Left renal cortex interstitium (tissue), 4 donors: ENCODE measurements at regions not wholly inside any gene's neighbourhood (a gene's known extent, or its start where the extent isn't known, plus 50 kb on each side); places are given as distances from the start of the nearest gene placed in this dataset.
"Not testable (repeated sequence)": the region's sequence is repeated elsewhere in the genome, so short reads cannot be mapped to it uniquely, and the experiment has no call there.

ENCODE experiments used
- DNase-seq, 4 donors: peaks; one replicate each; pipeline ENCODE4 v3.0.0-alpha.2; 2013; ENCODE audit warnings: low read depth in 4 of 4, low spot score in 2 of 4, missing footprints in 1 of 4

DNA sequence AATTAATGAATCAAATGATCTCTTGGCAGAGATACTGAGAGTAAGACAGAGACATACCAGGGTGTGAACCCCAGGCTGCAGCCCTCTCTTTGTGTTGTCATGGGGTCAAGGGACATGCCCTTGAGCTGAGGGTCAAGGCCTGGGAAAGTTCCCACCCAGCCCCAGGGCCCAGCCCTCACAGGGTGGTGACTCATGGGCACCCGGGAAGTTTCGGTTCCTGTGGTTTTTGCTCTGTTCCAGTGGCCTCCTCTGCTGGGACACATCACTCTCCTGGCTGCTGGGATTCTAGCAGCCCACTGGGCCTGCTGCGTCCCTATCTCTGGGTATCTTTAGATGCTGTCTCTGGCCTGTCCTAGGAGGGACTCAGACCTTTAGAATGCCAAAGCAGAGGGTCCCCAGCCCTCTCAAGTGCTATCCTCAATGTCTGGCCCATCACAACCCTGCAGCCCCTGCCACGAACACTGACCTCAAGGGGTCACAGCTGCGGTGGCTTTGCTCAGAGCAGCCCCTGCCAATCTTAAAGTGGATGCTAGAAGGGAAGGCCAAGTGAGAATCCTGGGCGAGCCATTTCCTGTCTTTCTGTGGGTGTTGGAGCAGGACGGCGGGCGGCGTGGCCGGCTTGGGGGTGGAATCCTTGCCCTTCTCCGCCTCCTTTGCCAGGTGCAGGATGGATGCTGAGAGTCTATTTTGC, 148.4 kb upstream of the TLE3 start:
- no peak for DNase-seq

DNA sequence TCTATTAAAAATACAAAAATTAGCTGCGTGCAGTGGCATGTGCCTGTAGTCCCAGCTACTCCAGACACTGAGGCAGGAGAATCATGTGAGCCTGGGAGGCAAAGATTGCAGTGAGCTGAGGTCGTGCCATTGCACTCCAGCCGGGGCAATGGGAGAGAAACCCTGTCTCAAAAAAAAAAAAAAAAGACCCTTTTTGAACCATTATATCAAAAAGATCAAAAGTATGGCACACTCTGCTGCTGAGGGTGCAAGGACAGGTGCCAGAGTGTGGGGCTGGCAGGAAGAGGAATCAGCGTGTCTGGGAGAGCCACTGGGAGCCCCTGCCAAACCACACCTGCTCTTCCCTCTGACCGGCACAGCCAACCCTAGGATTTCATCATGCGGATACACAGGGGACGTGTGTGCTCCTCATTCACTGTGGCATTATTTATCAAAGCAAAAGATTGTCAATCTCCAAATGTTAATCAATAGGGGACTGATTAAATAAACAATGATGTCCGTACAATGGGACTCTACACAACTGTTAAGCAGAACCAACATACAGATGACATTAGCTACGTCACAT, 147.3 kb upstream of the TLE3 start:
- DNase-seq = no peak

DNA sequence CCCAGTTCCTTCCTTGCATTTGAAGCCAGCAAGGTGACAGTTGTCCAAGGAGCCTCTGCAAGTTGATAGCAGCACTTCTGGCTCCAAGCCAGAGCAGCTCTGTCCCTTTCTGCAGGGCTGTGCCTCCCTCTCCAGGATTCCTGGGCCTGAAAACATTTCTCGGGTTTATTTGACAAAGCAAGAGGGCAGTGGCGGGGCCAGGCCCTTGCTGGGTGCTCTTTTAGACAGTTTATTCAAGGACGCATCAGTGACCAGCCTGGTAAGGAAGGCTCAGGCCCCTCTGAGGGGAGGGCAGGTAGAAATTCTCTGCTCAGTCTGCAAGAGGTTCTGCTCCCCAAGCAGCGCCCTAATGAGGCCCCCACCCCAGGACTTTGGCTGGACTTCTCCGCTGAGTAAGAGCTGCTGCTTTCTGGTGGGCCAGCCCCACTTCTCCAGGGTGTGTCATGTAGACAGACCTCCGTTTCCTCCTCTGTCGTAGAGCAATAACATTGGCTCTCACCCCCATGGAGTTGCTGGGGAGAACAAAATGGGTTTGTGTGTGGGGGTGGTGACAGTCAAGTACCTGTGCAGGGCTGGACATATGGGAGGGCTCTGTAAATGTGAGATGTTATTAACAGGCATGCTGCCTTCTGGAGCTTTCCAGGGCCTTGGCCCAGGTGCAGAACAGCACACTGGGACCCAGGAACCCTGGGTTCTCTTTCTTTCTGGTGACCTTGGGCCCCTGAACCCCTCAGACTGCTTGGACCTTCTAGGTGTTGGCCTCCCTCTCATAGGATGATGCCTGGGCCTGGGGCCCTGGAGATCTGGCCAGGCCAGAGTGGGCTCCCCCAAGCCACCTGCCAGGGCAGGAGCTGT, 146.2 kb upstream of the TLE3 start:
- no peak for DNase-seq

DNA sequence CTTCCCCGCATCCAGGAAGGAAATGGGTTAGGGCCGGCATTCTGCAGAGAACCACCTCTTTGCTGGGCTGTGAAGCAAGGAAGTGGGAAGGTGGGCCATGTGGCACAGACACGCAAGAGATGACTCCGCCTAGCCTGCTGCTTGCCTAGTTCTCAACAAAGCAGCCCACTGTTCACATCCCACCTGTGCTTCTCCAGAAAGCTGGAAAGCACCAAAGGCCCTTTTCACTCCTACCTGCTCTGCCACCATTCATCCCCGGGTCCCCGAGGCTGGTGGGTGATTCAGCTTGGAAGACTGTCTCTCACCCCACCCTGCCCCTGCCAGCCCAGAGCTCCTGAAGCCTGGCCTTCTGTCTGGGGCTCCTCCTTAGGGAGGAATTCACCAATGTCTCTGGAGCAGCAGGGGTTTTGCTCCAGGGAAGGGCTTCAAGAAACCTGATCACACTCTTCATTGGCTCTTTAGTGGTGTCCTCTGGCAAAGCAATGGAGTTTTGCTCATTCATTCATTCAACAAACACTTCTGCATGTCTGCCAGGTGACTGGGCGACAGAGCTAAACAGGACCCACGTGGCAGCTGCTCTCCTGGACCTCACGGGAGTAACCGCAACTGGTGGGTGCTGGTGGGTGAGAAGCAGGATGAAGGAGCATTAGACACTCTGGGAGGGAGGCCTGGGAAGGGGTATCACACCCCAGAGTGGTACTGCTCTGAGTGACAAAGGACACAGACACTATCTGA, 145.4 kb upstream of the TLE3 start:
- no peak for DNase-seq

DNA sequence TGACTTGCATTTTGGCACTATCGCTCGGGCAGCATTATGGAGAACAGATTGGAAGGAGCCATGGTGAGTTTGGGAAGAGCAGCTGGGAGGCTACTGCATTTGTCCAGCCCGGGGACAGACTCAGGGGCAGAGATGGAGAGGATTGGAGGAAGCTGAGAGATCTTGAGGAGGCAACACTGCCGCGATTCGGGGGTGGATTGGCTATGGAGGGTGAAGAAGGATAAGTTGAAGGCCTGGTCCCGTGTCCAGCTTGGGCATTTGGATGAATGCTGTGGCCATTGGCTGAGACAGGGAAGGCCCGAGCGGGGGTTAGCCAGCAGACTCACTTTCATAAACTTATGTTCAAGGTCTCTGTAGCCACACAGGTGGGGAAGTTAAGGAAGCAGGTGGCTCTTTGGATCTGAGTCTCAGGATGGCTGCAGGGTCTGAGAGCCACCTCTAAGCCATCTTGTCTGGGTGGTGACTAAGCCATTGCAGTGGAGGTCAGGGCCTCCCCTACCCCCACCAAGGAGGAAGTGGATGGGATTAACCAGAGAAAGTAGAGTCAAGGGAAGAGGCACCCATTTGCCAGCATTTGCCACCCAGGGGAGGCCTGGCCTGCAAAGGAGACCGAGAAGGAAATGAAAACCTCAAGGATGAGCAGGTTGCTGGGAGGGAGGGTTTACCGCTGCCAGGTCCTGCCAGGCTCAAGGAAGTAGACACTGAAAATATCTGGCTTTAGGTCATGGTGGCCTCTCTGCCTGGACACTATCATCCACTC, 144.0 kb upstream of the TLE3 start:
- DNase-seq = no peak

DNA sequence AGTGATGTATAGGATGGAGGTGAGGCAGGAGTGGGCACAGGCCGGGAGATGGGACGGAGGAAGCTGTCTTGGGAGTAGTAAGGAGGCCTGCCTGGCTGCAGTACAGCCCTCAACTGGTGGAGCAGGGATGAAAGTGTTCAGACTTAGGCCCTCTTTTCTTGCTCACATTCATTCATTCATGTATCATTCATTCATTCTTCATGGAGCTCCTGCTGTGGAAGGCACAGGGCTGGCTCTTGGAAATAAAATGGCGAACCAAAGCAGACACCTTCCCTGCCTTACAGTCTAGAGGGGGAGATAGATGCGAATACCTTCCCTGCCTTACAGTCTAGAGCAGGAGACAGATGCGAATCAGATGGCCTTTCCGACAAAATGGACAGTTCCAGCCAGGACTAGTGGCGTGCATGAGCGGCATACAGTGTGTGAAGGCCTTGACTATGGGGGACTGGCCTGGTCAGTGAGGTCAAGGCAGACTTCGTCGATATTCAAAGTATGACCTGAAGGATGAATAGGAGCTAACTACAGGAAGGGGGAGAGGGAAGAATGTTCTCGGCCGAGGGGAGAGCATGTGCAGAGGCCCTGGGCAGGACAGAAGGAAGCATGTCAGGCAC, 143.2 kb upstream of the TLE3 start:
- no peak for DNase-seq

DNA sequence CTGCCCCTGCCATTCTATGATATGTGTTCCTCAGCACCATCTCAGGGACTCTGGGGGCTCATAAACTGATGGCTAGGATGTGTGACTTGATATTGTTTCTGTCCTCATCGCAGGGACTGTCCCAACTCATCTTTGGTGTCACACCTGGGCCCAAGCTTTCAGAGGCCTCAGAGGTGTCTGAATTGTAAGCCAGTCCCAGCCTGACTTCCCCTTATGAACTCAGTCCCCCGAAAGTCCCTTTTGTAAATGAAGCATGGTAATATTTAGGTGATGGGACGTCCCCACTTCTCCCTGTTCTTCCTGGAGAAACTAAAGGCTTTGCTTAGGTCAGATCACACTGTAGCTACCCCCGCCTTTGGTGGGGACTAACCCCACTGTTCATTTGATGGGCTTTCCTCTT, 142.4 kb upstream of the TLE3 start:
- DNase-seq = no peak

DNA sequence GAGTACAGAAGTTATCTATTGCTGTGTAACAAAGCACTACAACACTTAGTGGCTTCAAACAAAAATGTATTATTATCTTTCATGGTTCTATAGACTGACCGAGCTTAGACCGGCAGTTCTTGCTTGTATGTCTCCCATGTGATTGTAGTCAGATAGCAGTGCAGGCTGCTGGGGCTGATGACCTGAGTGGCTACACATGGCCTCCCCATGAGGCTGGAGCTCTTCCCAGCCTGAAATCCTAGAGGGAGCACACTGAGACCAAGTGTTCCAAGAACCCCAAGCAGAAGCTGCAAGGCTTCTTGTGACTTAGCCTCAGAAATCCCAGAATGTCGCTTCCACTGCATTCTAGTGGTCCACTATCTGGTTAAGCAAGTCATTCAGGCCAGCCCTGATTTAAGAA, 141.2 kb upstream of the TLE3 start:
- no peak for DNase-seq

DNA sequence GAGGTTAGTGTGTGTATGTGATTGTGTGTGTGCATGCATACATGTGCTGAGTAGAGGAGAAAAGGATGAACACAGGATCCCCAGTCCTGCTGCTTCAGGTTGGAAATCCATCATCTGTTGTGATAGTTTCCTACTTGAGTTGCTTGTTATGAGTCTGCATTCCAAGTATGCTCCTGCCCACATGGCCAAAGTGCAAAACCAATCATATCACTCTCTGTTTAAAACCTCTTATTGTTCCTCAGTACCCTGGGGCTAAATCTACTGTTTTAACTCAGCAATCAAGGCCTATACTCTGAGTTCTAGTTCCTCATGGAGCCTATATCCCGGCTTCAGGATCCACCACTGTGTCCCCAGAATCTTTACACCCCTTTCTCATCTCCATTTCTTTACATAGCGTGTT, 139.9 kb upstream of the TLE3 start:
- DNase-seq = no peak

DNA sequence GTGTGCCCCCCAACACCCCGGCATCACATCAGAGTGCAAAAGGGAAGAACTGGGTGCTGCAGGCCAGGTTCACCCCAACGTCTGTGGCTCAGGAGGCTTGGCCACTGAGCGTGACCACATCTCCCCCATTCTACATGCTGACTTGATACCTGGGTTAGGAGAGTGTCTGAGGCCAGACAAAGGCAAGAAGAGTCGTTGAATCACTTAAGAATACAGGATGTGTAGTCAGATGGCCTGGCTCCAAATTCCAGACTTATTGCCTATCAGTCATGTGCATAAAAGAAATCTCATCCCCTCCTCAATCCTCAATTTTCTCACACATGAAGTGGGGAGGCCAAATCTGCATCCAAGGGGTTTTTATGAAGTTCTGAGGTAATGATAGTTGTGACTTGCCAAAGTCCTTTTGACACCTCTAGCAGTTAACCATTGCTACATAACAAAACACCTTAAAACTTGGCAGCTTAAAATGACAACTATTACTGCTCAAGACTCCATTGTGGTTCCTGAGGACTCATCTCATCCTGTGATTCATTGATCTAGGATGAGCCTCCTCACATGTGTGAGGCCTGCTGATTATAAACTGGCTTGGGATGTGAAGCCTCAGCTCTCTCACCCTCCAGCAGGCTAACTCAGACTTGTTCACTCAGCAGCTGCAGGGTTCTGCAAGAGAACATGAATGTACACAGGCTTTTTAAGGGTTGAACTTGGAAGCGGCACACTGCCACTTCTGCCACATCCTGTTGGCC, 138.8 kb upstream of the TLE3 start:
- no peak for DNase-seq

DNA sequence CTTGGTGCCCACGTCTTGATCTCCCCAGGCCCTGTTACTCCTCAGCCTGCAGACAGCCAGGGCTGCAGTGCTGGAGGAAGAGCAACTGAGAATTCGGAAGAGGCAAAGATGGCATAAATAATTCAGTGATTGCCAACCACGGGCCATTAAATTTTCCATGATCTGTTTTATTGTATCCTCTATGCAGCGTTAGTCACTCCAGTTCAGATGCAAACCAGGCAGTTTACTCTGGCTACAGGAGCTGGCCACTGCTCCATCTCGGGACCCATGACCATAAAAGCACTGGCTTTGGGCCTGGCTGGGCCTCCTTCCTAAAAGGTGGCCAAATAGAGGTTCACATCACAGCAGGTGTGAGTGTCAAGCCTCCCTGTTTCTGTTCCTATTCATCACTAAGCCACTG, 137.6 kb upstream of the TLE3 start:
- DNase-seq = no peak

DNA sequence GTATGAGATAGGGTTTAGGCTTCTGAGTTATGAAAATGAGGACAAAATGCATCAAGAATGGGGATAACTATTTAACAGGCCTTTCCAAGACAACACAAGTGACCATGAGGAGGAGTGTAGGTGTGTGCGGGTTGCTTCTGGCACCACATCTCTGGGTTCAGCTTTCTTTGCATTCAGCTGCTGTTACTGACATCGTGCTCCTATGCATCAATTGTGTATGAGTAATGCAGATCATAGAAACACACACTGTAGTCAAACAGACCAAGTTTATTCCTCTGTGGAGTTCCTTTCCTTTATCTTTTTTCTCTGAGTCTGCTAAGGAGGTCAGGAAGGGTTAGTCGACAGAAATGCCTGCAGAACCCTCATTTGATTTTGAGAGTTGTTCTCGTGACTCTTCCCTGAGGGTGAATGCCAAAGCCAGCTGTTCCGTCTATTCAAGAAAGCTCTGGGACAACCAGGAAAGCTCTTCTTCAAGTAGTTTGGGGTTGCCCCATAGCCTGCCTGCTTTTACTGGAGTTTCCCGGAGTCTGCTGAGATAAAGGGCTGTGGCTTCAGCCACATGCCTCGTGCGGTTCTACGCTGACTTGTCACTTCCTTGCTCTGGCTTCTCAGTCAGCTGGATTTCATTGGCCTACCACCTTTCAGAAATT, 136.7 kb upstream of the TLE3 start:
- no peak for DNase-seq

DNA sequence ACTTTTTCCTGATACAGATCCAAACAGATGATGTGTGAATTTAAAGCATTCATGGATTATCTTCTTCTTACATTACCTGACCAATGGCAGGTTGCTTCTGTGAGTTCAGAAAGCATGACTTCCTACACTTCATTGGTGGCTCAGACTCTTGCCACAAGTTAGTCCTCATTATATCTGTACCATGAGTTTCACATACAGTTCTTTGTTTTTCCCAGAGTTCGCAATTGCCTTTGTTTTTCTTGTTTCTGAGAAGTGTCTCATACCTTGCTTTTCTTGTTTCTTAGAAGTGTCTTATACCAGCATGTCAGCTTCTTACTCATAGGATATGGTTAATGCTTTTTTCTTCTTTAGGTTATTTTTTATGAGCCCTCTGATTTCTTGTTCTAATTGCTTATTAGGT, 133.8 kb upstream of the TLE3 start:
- DNase-seq = no peak

DNA sequence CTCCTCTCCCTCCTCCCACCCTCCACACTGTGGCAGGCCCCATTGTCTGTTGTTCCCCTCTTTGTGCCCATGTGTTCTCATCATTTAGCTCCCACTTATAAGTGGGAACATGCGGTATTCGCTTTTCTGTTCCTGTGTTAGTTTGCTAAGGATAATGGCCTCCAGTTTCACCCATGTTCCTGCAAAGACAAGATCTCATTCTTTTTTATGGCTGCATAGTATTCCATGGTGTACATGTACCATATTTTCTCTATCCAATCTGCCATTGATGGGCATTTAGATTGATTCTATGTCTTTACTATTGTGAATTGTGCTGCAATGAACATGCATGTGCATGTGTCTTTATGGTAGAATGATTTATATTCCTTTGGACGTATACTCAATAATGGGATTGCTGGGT, 130.2 kb upstream of the TLE3 start:
- DNase-seq = not testable (repeated sequence)

DNA sequence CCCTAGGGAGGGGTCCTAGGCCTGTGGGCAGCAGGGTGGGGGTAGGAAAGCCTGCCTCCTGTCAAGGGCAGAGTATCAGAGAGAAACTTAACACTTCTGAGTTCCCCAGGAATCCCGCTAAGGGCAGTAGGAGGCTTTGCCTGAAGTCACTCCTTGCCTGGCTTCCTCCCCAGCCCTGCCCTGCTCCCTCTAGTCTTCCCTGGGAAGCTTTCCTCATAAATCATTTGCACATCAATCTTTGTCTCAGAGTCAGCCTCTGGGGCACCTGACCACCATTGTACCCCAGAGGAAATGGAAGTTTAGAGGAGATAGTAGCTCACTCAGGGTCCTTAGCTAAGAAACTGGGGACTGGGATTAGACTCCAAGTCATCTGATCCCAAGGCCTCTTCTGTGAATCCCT, 129.4 kb upstream of the TLE3 start:
- DNase-seq = no peak

DNA sequence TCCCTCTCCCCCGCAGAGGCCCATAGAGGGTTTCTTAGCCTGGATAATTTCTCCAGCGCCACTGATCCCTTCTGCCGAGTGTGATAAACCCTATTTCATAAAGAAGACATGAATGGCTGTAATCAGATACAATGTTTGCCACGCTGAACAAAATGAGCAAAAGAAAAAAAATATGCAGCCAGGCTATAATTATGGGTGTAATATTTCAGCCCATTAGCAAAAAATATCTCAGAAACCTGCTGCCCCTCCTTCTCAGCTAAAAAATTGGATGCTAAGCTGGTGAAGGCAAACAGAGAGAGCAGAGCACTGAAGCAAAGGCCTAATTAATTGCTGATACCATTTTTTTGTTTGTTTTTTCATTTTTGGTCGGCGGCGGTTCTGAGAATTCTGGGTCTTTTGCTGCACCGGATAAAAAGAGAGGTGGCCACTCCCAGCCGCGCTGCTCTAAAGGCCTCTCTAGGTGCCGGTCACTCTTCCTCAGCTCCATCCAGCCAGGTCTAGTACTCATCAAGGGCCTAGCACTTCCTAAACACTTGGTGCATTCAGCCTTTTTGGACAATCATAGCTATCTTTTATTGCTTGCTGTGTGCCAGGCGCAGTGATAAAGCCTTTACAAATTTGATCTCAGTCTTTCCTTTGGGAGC, 128.7 kb upstream of the TLE3 start:
- no peak for DNase-seq

DNA sequence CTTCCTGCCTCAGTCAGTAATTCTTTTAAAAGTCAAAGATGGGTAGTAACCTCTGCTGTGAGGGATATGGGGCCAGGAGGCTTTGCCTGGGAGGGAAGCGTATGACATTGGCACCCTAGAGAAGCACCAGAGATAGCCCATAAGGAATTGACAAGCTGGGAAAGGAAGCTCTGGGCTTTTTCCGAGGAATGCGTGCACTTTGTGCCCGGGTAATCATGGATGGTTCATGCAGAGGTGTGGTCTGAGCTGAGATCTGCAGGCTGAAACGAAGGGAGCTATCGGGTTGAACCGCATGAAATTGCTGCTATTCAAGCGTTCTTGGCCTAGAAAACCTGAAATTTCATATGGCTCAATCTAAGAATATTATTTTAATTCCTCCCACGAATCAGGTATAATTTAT, 127.7 kb upstream of the TLE3 start:
- DNase-seq = no peak

DNA sequence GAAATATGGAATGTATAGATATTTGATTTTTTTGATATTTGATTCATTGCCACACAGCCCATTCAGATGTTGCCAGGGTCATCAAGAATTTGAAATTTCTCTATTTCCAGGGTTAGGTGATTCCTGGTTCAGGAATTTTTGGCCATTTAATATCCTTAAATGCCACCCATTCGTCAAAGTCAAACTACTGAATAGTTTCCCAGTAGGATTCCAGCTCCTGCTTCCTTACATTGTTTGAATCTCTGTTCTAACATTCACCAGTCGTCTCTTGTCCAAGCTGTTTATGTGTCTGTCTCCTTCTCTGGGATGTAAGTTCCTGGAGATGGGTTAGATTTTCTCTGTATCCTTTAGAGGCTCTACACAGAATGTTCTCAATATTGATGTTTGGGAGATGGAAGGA, 124.9 kb upstream of the TLE3 start:
- no peak for DNase-seq
